ENCODE measurements at regions not wholly inside any gene's neighbourhood (a gene's known extent, or its start where the extent isn't known, plus 50 kb on each side); places are given as distances from the start of the nearest gene placed in this dataset.

- TF ChIP-seq CTCF (IDR thresholded peaks at IDR 0.05) (no peak), POLR2A (IDR thresholded peaks at IDR 0.05) (no peak)
Measured at GRCh38 chr21:28151758-28152157, 840.9 kb downstream of the LTN1 start.
